ENCODE measurements at regions not wholly inside any gene's neighbourhood (a gene's known extent, or its start where the extent isn't known, plus 50 kb on each side); places are given as distances from the start of the nearest gene placed in this dataset.

- DNase-seq (ENCODE audit: low spot score), result no peak
- Histone ChIP-seq H3K27me3 (ENCODE audit: control insufficient read depth in 1 of 2, insufficient read depth in 2 of 2, low read length in 2 of 2) (no peaks in the 10 kb centered on the region), H3K9ac (ENCODE audit: insufficient read depth, low read depth, low read length) (no peak overlapping the region), H2AFZ (ENCODE audit: low read length) (no peak overlapping the region), H3K4me3 (replicated peaks in 1 of 3; ENCODE audit: insufficient read depth in 1 of 3, low read depth in 2 of 3, low read length in 3 of 3) (no peak overlapping the region), H3K9me3 (ENCODE audit: low read length) (no peaks in the 10 kb centered on the region), H3K27ac (ENCODE audit: extremely low read length, insufficient read depth, low read length) (no peak overlapping the region), H3K4me1 (ENCODE audit: insufficient read depth, low read length) (no peaks in the 10 kb centered on the region), H3K79me2 (ENCODE audit: insufficient read depth, low read length) (no peaks in the 10 kb centered on the region), H3K36me3 (replicated peaks in 1 of 2; ENCODE audit: control insufficient read depth in 1 of 2, insufficient read depth in 2 of 2, low read length in 2 of 2) (no peaks in the 10 kb centered on the region), H3K4me2 (ENCODE audit: low read depth, low read length) (no peak overlapping the region), H4K20me1 (ENCODE audit: insufficient read depth, low read length) (no peaks in the 10 kb centered on the region)
- no peak for ATAC-seq
- CTCF ChIA-PET (ENCODE audit: low intra/inter-chr PET ratio, low total read pairs), result no interaction called here
- in situ Hi-C loops (cut with HindIII; ENCODE audit: extremely low pct_ligation_motif_present, low pct_unique_long_range_greater_than_20kb), result no loop called here
- BruUV-seq (replicated peaks), result no TSS peak
- FAIRE-seq, result no peak
- intact Hi-C loops (cut with micrococcal nuclease; ENCODE audit: unreplicated experiment), result no loop called here
- WGBS (ENCODE audit: low lambda C conversion rate), result 33% methylated on average over 1 of the region's 1 CpG
- POLR2A ChIA-PET, result no interaction called here
- TF ChIP-seq XBP1 (CRISPR knock-in tag; IDR thresholded peaks at IDR 0.05), result no peak
- no peak for TF ChIP-seq SIX1 (CRISPR knock-in tag; IDR thresholded peaks at IDR 0.05; ENCODE audit: borderline replicate concordance)
- TF ChIP-seq ZNF788 (CRISPR knock-in tag; IDR thresholded peaks at IDR 0.05; ENCODE audit: borderline replicate concordance), result no peak
- TF ChIP-seq, protein P1, sequence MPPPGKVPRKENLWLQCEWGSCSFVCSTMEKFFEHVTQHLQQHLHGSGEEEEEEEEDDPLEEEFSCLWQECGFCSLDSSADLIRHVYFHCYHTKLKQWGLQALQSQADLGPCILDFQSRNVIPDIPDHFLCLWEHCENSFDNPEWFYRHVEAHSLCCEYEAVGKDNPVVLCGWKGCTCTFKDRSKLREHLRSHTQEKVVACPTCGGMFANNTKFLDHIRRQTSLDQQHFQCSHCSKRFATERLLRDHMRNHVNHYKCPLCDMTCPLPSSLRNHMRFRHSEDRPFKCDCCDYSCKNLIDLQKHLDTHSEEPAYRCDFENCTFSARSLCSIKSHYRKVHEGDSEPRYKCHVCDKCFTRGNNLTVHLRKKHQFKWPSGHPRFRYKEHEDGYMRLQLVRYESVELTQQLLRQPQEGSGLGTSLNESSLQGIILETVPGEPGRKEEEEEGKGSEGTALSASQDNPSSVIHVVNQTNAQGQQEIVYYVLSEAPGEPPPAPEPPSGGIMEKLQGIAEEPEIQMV (CRISPR knock-in tag; IDR thresholded peaks at IDR 0.05; ENCODE audit: low read depth), result no peak
- TF ChIP-seq, protein P2, sequence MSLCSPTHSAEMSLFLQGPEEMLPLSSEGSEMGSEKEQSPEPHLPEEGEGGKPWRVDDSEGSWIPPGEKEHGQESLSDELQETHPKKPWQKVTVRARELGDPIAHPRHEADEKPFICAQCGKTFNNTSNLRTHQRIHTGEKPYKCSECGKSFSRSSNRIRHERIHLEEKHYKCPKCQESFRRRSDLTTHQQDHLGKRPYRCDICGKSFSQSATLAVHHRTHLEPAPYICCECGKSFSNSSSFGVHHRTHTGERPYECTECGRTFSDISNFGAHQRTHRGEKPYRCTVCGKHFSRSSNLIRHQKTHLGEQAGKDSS (CRISPR knock-in tag; IDR thresholded peaks at IDR 0.05; ENCODE audit: borderline replicate concordance, low read depth), result no peak
- TF ChIP-seq BRCA1 (CRISPR knock-in tag; IDR thresholded peaks at IDR 0.05), result no peak
- TF ChIP-seq ZXDC (CRISPR knock-in tag; IDR thresholded peaks at IDR 0.05), result no peak
- no peak for TF ChIP-seq ZNF879 (CRISPR knock-in tag; IDR thresholded peaks at IDR 0.05)
- no peak for TF ChIP-seq ZNF160 (CRISPR knock-in tag; IDR thresholded peaks at IDR 0.05)
- TF ChIP-seq ZSCAN20 (CRISPR knock-in tag; IDR thresholded peaks at IDR 0.05; ENCODE audit: borderline replicate concordance), result no peak
- TF ChIP-seq, protein P3, sequence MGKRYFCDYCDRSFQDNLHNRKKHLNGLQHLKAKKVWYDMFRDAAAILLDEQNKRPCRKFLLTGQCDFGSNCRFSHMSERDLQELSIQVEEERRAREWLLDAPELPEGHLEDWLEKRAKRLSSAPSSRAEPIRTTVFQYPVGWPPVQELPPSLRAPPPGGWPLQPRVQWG (CRISPR knock-in tag; IDR thresholded peaks at IDR 0.05; ENCODE audit: borderline replicate concordance, low read depth), result no peak
- no peak for TF ChIP-seq ZNF326 (CRISPR knock-in tag; IDR thresholded peaks at IDR 0.05; ENCODE audit: borderline replicate concordance)
- TF ChIP-seq SMAD3 (CRISPR knock-in tag; IDR thresholded peaks at IDR 0.05), result no peak
- no peak for TF ChIP-seq CTCF (CRISPR knock-in tag; IDR thresholded peaks at IDR 0.05)
- no peak for TF ChIP-seq ZFP36 (IDR thresholded peaks at IDR 0.05; ENCODE audit: borderline replicate concordance, low read depth, low read length, partially characterized antibody)
- TF ChIP-seq HNRNPK (IDR thresholded peaks at IDR 0.05; ENCODE audit: low read depth, low read length, poor library complexity, severe bottlenecking), result no peak
- TF ChIP-seq FOXO4 (CRISPR knock-in tag; conservative IDR thresholded peaks at IDR 0.05), result no peak
Observed at GRCh38 chr7:20083781-20084180, 133.4 kb downstream of the MACC1 start.

Data from HepG2 (cell line).